HG03575 (cell line): ENCODE measurements at regions not wholly inside any gene's neighbourhood (a gene's known extent, or its start where the extent isn't known, plus 50 kb on each side); places are given as distances from the start of the nearest gene placed in this dataset.
"Not testable (repeated sequence)": the region's sequence is repeated elsewhere in the genome, so short reads cannot be mapped to it uniquely, and the experiment has no call there.

Experiments used
- ATAC-seq: cut with Tn5 transposase; IDR thresholded peaks from one replicate; pipeline ENCODE4 v1.9.1; 2021; ENCODE audit not compliant: unreplicated experiment, insufficient number of reproducible peaks, low FRiP score; ENCODE audit errors: extremely low read depth

GRCh38 chr5:89676634-89677033 lies 732.9 kb downstream of the CETN3 start:
- ATAC-seq: no peak

GRCh38 chr5:89673019-89673418 lies 736.5 kb downstream of the CETN3 start:
- no peak for ATAC-seq

DNA sequence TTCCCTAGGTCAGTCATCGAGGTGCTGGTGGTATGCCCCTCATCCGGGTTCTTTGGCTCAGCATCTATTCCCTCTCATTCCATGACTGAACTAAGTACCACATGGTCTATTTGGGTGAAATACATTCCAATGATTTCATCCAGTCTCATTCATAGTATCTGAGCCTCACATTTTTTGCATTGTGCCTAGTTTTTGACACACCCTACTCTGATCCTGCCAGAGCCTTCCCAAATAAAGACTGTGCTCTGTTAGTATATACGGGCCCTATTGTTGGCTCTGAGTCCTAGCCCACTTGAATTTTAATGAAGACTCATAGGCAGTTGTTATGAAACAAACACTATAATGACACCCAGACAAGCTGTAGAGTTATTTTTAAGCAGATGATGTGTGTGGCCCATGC lies 740.7 kb downstream of the CETN3 start:
- no peak for ATAC-seq

DNA sequence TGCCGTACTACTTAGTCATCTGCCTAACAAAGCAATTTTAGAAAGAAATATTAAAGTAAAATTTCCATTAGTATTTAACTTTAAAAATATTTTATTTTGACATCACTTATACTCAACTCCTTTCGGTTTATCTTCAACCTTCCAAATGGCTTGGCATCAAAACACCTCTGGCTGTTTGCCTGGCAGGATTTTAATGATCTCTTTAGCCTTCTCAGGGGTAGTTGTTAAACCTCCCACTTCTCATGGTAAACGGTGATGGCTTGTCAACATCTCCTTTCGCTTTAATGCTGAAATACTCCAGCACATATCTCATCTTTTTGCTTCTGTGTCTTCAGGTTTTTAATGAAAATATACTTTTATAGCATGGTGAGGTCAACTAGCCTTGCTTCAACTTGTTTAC lies 747.1 kb downstream of the CETN3 start:
- ATAC-seq: no peak

GRCh38 chr5:89638871-89639270 lies 755.9 kb upstream of the MEF2C start:
- ATAC-seq: no peak

- ATAC-seq: not testable (repeated sequence)
Observed at GRCh38 chr5:89634176-89634575, 751.2 kb upstream of the MEF2C start.

DNA sequence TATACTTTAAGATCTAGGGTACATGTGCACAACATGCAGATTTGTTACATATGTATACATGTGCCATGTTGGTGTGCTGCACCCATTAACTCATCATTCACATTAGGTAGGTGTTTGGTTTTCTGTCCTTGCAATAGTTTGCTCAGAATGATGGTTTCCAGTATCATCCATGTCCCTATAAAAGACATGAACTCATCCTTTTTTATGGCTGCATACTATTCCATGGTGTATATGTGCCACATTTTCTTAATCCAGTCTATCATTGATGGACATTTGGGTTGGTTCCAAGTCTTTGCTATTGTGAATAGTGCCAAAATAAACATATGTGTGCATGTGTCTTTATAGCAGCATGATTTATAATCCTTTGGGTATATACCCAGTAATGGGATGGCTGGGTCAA lies 747.1 kb upstream of the MEF2C start:
- not testable (repeated sequence) for ATAC-seq

DNA sequence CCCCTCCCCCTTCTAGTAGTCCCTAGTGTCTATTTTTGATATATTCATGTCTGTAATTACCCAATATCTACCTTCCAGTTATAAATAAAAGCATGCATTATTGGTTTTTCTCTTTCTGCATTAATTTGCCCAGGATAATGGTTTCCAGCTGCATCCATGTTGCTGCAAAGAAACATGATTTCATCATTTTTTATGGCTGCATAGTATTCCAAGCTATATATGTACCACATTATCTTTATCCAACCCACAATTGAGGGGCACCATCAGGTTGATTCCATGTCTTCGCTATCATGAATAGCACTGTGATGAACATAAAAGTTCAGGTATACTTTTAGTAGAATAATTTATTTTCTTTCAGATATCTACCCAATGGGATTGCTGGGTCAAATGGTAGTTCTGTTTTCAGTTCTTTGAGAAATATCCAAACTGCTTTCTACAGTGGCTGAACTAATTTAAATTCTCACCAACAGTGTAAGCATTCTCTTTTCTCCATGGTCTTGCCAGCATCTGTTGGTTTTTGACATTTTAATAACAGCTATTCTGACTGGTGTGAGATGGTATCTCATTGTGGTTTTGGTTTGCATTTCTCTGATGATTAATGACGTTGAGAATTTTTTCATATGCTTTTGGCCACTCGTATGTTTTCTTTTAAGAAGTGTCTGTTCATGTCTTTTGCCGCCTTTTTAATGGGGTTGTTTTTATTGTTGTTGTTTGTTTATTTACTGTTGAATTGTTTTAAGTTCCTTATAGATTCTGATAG lies 746.1 kb upstream of the MEF2C start:
- no peak for ATAC-seq

- no peak for ATAC-seq
Observed at GRCh38 chr5:89615839-89616518, 733.0 kb upstream of the MEF2C start.

DNA sequence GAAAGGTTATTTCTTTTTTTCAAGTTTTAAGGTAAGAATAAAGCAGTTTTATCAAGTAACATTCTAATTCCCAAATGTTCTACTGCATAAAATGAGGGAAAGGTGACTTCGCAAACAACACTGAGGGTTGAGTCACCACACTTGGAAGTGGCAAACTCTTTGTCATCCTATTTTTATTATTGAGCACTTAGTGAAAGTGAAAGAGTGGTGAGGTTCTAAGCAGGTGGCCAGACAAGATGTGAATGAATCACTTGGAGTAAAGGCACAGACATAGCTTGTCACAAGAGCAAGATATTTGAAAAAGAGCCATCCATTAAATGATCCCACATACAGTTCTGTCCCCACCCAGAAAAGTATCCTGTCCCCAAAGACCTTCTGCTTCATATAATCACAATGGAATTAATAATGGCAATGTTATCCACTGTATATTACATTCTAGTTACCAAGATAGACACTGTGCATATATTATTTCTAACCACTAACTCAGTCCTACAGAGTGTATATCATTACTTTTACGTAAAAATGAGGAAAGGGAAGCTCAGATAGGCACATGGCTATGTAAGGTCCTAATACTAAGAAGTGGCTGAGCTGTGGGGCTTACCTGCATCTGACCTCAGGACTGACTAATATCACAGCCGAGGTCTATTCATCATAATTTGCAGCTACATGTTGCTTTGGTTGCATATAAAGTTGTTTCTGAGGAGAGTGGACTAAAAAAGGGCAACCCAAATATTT lies 730.4 kb upstream of the MEF2C start:
- no peak for ATAC-seq

- no peak for ATAC-seq
Observed at GRCh38 chr5:89606939-89607534, 724.1 kb upstream of the MEF2C start.

DNA sequence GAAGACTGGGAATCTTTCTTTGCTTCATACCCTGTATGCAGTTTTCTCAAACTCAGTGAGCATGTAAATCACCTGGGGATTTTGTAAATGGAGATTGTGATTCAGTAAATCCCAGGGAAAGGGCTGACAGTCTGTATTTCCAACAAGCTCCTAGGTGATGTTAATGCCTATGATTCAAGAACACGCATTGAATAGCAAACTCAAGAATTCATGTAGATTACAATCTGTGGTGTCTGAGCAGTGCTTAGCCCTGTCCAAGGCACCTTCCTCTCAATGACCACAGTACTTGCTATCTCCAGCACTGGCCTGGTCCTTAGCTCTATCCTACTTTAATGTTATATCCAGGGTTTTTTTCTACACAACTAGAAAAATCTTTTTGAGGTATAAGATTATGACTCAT lies 721.4 kb upstream of the MEF2C start:
- no peak for ATAC-seq

DNA sequence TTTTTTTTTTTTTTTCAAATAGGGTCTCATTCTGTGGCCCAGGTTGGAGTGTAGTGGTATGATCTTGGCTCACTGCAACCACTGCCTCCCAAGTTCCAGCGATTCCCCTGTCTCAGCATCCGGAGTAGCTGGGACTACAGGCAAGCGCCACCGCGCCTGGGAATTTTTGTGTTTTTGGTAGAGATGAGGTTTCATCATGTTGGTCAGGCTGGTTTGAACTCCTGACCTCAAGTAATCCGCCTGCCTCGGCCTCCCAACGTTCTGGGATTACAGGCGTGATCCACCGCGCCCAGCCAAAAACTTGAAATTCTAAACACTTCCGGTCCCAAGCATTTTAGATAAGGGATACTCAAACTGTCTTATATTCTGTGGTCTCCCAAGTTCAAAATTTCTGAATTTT lies 718.9 kb upstream of the MEF2C start:
- no peak for ATAC-seq

GRCh38 chr5:89597878-89598277 lies 714.9 kb upstream of the MEF2C start:
- no peak for ATAC-seq

- ATAC-seq: no peak
Observed at GRCh38 chr5:89596821-89597220, 713.8 kb upstream of the MEF2C start.

- ATAC-seq: no peak
Observed at GRCh38 chr5:89595056-89595455, 712.1 kb upstream of the MEF2C start.

- no peak for ATAC-seq
Observed at GRCh38 chr5:89584339-89584956, 701.5 kb upstream of the MEF2C start.

GRCh38 chr5:89583534-89583933 lies 700.5 kb upstream of the MEF2C start:
- ATAC-seq: no peak

GRCh38 chr5:89582768-89583339 lies 699.9 kb upstream of the MEF2C start:
- no peak for ATAC-seq
